ENCODE measurements at regions not wholly inside any gene's neighbourhood (a gene's known extent, or its start where the extent isn't known, plus 50 kb on each side); places are given as distances from the start of the nearest gene placed in this dataset.
"Not testable (repeated sequence)": the region's sequence is repeated elsewhere in the genome, so short reads cannot be mapped to it uniquely, and the experiment has no call there.

- TF ChIP-seq CTCF, POLR2A, EP300 (IDR thresholded peaks at IDR 0.05): not testable (repeated sequence)
These were observed 901.0 kb downstream of the DSC3 start for GRCh38 chr18:30141506-30141905.
